Activated T-cell treated with anti-CD3 and anti-CD28 coated beads, Interleukin-2, amount 50 U/mL, for 4 hours (primary cell): ENCODE measurements at regions not wholly inside any gene's neighbourhood (a gene's known extent, or its start where the extent isn't known, plus 50 kb on each side); places are given as distances from the start of the nearest gene placed in this dataset.

ENCODE experiments used
- ATAC-seq, 2 donors: fragments of 200-7000 bp; cut with Tn5 transposase; one replicate each; pipeline ENCODE4 v1.10.0; 2021
- DNase-seq: peaks from one replicate; pipeline ENCODE4 v3.0.0-alpha.2; 2020
- H3K27me3 Mint-ChIP-seq: one replicate; pipeline ENCODE4 v1.8.0; 2021; ENCODE audit warnings: low read depth, mixed read lengths
- H3K36me3 Mint-ChIP-seq: one replicate; pipeline ENCODE4 v1.8.0; 2022; ENCODE audit warnings: mixed read lengths; ENCODE audit not compliant: insufficient read depth
- H3K4me1 Mint-ChIP-seq: one replicate; pipeline ENCODE4 v1.8.0; 2021; ENCODE audit warnings: low read depth, mixed read lengths
- H3K4me3 Mint-ChIP-seq: one replicate; pipeline ENCODE4 v1.8.0; 2021; ENCODE audit warnings: mild to moderate bottlenecking, moderate library complexity, mixed read lengths
- H3K9me3 Mint-ChIP-seq: one replicate; pipeline ENCODE4 v1.8.0; 2021; ENCODE audit warnings: mixed read lengths

- ATAC-seq (no peak), DNase-seq (no peak)
- H3K27me3 Mint-ChIP-seq, result peaks cover 17% of the 10 kb centered on the region
- H3K4me1 Mint-ChIP-seq, result no peaks in the 10 kb centered on the region
- H3K9me3 Mint-ChIP-seq, result no peaks in the 10 kb centered on the region
- no peak overlapping the region for H3K4me3 Mint-ChIP-seq
- H3K36me3 Mint-ChIP-seq, result no peaks in the 10 kb centered on the region
Observed at GRCh38 chr9:88724331-88724730, 189.4 kb downstream of the NXNL2 start.

DNA sequence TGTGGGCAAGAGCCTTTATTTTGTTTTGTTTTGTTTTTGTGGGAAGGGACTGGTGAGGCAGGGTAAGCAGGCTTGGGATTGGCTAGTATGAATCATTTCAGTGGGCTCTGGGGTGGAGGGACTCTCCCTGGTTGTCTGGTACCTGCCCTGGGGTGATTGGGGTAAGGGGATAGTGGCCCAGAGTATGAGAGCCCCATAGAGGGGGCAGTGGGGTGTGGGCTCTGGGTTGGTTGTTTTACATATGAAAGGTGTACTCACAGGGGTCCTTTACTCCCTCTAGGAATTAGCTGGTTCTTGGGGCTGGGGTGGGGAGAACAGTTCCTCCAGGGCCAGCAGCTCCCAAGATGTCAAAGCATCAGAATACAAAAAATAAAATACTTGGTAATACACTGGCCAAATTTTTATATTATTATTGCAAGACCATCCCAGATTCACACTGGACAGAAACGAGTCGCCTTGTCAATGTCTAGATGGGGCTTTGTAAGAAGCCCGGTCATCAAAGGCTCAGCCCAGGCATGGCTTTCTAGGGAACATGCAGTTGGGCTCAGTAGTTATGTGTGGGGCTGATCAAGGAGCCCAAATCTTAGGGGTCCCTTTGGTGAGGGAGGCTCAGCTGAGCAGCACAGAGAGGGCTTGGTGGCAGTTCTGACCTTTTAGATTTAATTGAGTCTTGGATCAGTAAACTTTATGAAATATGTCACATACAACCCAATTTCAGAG, 190.5 kb downstream of the NXNL2 start:
- no peaks in the 10 kb centered on the region for H3K9me3 Mint-ChIP-seq
- ATAC-seq (no peak), DNase-seq (no peak)
- no peak overlapping the region for H3K4me3 Mint-ChIP-seq
- no peaks in the 10 kb centered on the region for H3K4me1 Mint-ChIP-seq
- H3K36me3 Mint-ChIP-seq, result no peaks in the 10 kb centered on the region
- H3K27me3 Mint-ChIP-seq, result peaks cover 17% of the 10 kb centered on the region

DNA sequence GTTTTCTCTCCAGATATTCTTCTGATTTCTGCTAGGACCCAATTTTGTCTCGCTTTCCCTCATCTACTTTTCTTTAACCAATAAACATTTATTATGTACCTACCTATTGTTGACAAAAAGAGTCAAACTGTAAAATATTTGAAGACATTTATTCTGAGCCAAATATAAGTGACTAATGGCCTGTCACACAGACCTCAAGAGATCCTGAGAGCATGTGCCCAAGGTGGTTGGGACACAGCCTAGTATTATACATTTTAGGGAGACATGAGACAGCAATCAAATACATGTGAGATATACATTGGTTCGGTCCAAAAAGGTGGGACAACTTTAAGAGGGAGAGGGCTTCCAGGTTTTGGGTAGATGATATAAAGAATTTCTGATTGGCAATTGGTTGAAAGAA, 191.8 kb downstream of the NXNL2 start:
- Mint-ChIP-seq H3K36me3 (no peaks in the 10 kb centered on the region), H3K4me1 (no peaks in the 10 kb centered on the region), H3K4me3 (no peak overlapping the region), H3K9me3 (no peaks in the 10 kb centered on the region), H3K27me3 (peaks cover 17% of the 10 kb centered on the region)
- DNase-seq (no peak), ATAC-seq (no peak)

DNA sequence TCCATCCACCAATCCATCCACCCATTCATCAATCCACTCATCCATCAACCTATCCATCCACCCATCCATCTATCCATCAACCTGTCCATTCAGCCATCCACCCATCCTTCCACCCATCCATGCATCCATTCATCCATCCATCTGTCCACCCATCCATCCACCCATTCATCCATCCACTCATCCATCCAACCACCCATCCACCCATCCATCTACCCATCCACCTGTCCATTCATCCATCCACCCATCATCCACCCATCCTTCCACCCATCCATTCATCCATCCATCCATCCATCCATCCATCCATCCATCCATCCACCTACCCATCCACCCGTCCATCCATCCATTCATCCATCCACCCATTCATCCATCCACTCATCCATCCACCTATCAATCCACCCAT, 195.8 kb downstream of the NXNL2 start:
- H3K9me3 Mint-ChIP-seq, result no peaks in the 10 kb centered on the region
- H3K4me1 Mint-ChIP-seq, result no peaks in the 10 kb centered on the region
- H3K36me3 Mint-ChIP-seq, result no peaks in the 10 kb centered on the region
- DNase-seq (no peak), ATAC-seq (no peak)
- H3K4me3 Mint-ChIP-seq, result no peak overlapping the region
- peaks cover 5% of the 10 kb centered on the region for H3K27me3 Mint-ChIP-seq

DNA sequence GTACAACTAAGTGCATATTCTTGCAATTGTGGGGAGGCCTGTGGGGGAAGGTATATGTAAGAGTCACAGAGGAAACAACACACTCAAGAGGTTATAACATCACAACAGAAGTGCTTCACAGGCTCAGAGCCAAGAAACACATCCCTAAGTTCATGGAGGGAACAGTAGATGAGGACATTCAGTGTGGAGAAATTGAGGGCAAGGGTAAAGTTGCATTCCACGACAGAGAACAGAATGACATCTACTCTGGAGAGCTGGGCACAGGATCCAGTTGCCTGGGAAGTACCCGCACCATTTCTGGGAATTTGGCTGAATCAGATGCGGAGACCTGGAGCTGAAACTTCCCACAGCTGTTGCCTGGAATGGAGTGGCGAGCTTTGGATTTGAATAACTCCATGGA, 197.2 kb downstream of the NXNL2 start:
- no peaks in the 10 kb centered on the region for H3K36me3 Mint-ChIP-seq
- no peak for ATAC-seq
- H3K27me3 Mint-ChIP-seq, result peaks cover 8% of the 10 kb centered on the region
- no peaks in the 10 kb centered on the region for H3K4me1 Mint-ChIP-seq
- no peaks in the 10 kb centered on the region for H3K9me3 Mint-ChIP-seq
- no peak for DNase-seq
- H3K4me3 Mint-ChIP-seq, result no peak overlapping the region

- Mint-ChIP-seq H3K9me3 (no peaks in the 10 kb centered on the region), H3K4me3 (no peak overlapping the region), H3K27me3 (peaks cover 9% of the 10 kb centered on the region), H3K36me3 (no peaks in the 10 kb centered on the region), H3K4me1 (no peaks in the 10 kb centered on the region)
- ATAC-seq, result no peak
- no peak for DNase-seq
Observed at GRCh38 chr9:88733651-88734421, 198.9 kb downstream of the NXNL2 start.

DNA sequence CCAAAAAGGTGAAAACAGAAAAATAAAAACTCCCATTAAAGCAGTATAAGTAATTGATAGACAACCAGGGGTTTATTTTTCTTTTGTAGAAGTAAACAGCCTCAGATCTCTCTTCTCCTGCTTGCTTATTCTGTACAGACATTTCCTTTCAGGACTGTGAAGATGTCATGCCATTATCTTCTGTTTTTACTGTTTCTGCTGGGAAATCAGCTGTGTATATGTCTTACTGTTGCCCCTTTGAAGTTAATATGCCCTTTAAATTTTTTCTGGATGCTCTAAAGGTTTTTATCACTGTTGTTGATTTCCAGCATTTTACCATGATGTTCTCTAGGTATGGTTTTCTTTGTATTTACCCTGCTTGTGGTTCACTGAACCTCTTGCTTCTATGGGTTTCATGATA, 199.5 kb downstream of the NXNL2 start:
- H3K27me3 Mint-ChIP-seq, result peaks cover 10% of the 10 kb centered on the region
- H3K4me3 Mint-ChIP-seq, result no peak overlapping the region
- no peaks in the 10 kb centered on the region for H3K9me3 Mint-ChIP-seq
- H3K4me1 Mint-ChIP-seq, result no peaks in the 10 kb centered on the region
- DNase-seq (no peak), ATAC-seq (no peak)
- H3K36me3 Mint-ChIP-seq, result no peaks in the 10 kb centered on the region

DNA sequence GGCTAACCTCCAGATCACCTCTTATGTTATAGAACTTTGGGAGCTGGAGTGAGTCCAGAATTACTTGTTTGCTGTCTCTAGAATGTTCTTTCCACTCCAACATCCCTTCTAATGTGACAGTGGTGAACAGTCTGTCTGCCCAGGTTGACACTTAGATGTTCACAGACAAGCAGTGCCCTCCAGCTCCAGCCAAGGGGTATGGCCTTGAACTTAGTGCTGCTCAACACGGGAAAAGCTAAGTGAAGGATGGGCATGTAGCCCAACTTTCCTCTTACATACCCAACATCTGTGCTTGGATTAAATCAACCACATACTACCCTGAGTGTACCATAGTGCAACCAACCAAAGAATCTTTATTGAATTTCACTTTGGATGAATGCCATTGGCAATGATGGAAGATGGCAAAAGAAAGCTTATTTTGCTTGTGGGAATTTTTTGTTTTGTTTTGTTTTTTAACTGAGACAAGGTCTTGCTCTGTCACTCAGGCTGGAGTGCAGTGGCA, 201.2 kb downstream of the NXNL2 start:
- Mint-ChIP-seq H3K4me1 (no peaks in the 10 kb centered on the region), H3K27me3 (peaks cover 15% of the 10 kb centered on the region), H3K36me3 (no peaks in the 10 kb centered on the region), H3K9me3 (no peaks in the 10 kb centered on the region), H3K4me3 (no peak overlapping the region)
- no peak for DNase-seq
- ATAC-seq, result no peak

GRCh38 chr9:88737031-88737430, 202.1 kb downstream of the NXNL2 start:
- Mint-ChIP-seq H3K27me3 (peaks cover 18% of the 10 kb centered on the region), H3K9me3 (no peaks in the 10 kb centered on the region), H3K4me3 (no peak overlapping the region), H3K36me3 (no peaks in the 10 kb centered on the region), H3K4me1 (no peaks in the 10 kb centered on the region)
- DNase-seq (no peak), ATAC-seq (no peak)

DNA sequence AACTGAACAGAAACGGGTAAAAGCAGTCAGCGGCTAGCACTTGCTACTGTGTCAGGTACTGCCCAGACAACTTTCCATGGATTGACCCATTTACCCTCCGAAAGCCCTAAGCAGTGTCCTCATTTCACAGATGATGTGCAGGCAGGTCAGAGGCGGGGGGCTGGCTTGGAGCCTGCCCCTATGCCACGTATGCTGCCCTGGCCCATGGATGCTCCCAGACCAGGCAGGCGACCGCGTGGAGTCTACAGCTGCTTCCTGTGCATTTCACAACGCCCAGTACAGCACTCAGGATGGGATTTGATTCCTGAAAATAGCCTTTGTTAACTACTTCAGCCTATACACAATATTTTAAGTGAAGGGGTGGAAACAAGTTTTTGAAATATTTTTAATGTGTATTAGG, 202.9 kb downstream of the NXNL2 start:
- no peaks in the 10 kb centered on the region for H3K36me3 Mint-ChIP-seq
- H3K4me3 Mint-ChIP-seq, result no peak overlapping the region
- ATAC-seq, result no peak
- DNase-seq, result no peak
- H3K27me3 Mint-ChIP-seq, result peaks cover 21% of the 10 kb centered on the region
- H3K4me1 Mint-ChIP-seq, result no peaks in the 10 kb centered on the region
- H3K9me3 Mint-ChIP-seq, result no peaks in the 10 kb centered on the region

GRCh38 chr9:88738709-88739108, 203.7 kb downstream of the NXNL2 start:
- H3K9me3 Mint-ChIP-seq, result no peaks in the 10 kb centered on the region
- ATAC-seq, result no peak
- H3K4me1 Mint-ChIP-seq, result no peaks in the 10 kb centered on the region

GRCh38 chr9:88739373-88739772, 204.4 kb downstream of the NXNL2 start:
- no peaks in the 10 kb centered on the region for H3K36me3 Mint-ChIP-seq
- ATAC-seq (no peak), DNase-seq (no peak)
- H3K9me3 Mint-ChIP-seq, result no peaks in the 10 kb centered on the region
- H3K4me1 Mint-ChIP-seq, result no peaks in the 10 kb centered on the region
- peaks cover 24% of the 10 kb centered on the region for H3K27me3 Mint-ChIP-seq
- H3K4me3 Mint-ChIP-seq, result no peak overlapping the region

More at GRCh38 chr9:88738709-88739108, 203.7 kb downstream of the NXNL2 start:
- no peak for DNase-seq
- Mint-ChIP-seq H3K4me3 (no peak overlapping the region), H3K36me3 (no peaks in the 10 kb centered on the region), H3K27me3 (peaks cover 21% of the 10 kb centered on the region)

DNA sequence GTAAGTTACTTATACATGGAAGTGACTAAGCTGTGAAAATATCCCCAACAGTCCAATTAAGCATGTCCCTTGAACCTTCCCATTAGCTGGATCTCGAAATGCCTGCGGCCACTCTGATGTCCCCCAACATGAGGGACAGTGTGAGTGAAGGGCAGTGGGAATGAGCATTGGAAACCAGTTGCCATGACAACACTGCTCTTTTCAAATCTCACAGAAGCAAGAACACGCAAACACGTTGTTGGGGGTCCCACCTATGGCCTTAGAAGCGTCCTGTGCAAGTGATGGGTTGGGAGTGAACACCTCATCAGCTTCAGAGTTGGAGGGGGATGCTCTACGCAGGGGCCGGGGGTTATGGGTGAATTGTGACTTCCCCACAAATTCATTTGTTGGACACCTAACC, 205.9 kb downstream of the NXNL2 start:
- no peaks in the 10 kb centered on the region for H3K9me3 Mint-ChIP-seq
- H3K4me1 Mint-ChIP-seq, result no peaks in the 10 kb centered on the region
- no peak overlapping the region for H3K4me3 Mint-ChIP-seq
- peaks cover 24% of the 10 kb centered on the region for H3K27me3 Mint-ChIP-seq
- DNase-seq, result no peak
- H3K36me3 Mint-ChIP-seq, result no peaks in the 10 kb centered on the region
- no peak for ATAC-seq

DNA sequence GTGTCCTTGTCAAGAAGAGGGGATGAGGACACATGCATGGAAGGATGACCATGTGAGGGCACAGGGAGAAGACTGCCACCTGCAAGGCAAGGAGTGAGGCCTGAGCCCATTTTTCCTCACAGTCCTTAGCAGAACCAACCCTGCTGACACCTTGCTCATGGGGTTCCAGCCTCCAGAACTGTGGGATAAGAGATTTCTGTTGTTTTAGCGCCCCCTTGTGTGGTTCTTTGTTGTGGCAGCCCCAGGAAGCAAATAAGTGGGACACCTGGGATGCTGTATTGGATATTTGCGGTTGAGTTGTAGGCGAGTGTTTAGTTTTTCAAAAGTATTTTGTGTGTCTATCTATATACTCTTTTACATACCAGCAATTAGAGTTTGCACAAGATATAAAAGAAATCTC, 206.4 kb downstream of the NXNL2 start:
- Mint-ChIP-seq H3K27me3 (peaks cover 24% of the 10 kb centered on the region), H3K4me3 (no peak overlapping the region), H3K4me1 (no peaks in the 10 kb centered on the region), H3K36me3 (no peaks in the 10 kb centered on the region), H3K9me3 (no peaks in the 10 kb centered on the region)
- DNase-seq (no peak), ATAC-seq (no peak)

DNA sequence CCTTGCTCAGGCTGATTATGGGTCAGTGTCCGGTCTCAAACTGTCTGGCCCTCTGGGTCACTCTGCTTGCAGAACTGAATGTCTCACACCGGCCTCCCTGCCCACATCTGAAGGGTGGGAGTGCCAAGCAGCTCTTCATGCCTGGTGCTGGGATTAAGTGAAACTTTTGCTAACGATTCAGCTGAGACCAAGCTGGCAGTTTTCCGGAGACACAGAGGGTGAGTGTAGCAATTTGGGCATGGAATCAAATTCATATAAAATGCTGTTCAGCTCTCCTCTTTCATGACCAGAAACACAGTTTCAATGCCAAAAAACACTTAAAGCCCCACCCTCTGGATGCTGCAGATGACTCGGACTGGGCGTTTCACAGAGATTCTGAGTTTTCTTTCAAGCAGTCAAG, 207.5 kb downstream of the NXNL2 start:
- no peak for DNase-seq
- ATAC-seq, result no peak
- Mint-ChIP-seq H3K9me3 (no peaks in the 10 kb centered on the region), H3K27me3 (peaks cover 24% of the 10 kb centered on the region), H3K4me1 (no peaks in the 10 kb centered on the region), H3K4me3 (no peak overlapping the region), H3K36me3 (no peaks in the 10 kb centered on the region)
